Tibial nerve (tissue), 4 donors: ENCODE measurements at regions not wholly inside any gene's neighbourhood (a gene's known extent, or its start where the extent isn't known, plus 50 kb on each side); places are given as distances from the start of the nearest gene placed in this dataset.

ENCODE experiments used
- DNase-seq, 2 donors: peaks; one replicate each; pipeline ENCODE4 v3.0.0-alpha.2; 2019; ENCODE audit warnings: low spot score in 2 of 2
- H3K27ac ChIP-seq, 4 donors: fragments of 200-600 bp; sonication (generic) in 3 of 4; one replicate each; pipeline ENCODE4 v1.5.1; 2017 to 2019; ENCODE audit warnings: mild to moderate bottlenecking in 1 of 4
- H3K27me3 ChIP-seq, 2 donors: fragments of 200-600 bp; sonication (generic) in 1 of 2; one replicate each; pipeline versions ENCODE4 v1.5.1 to v1.6.0; 2017 to 2019
- H3K36me3 ChIP-seq, 3 donors: fragments of 200-600 bp; sonication (generic); one replicate each; pipeline ENCODE4 v1.5.1; 2018 to 2019
- H3K4me1 ChIP-seq, 4 donors: fragments of 200-600 bp; sonication (generic) in 3 of 4; one replicate each; pipeline ENCODE4 v1.5.1; 2017 to 2019
- H3K4me3 ChIP-seq, 4 donors: fragments of 200-600 bp; sonication (generic) in 3 of 4; one replicate each; pipeline ENCODE4 v1.5.1; 2017 to 2019; ENCODE audit warnings: mild to moderate bottlenecking in 1 of 4, moderate library complexity in 1 of 4
- H3K9me3 ChIP-seq, 4 donors: fragments of 200-600 bp; sonication (generic) in 3 of 4; one replicate each; pipeline ENCODE4 v1.5.1; 2017 to 2019
- EP300 ChIP-seq, 2 donors: sonication (generic); formaldehyde crosslinking; IDR thresholded peaks; one replicate each; pipeline ENCODE4 v1.6.1; 2017; ENCODE audit warnings: antibody characterized with exemption in 2 of 2, mild to moderate bottlenecking in 1 of 2
- POLR2A ChIP-seq, 2 donors: fragments of 450-650 bp; IDR thresholded peaks; one replicate each; pipeline ENCODE4 v1.6.1; 2017; ENCODE audit warnings: antibody characterized with exemption in 2 of 2, mild to moderate bottlenecking in 2 of 2, moderate library complexity in 2 of 2
- WGBS, 2 donors: methylation state at CpG; one replicate each; pipeline ENCODE4 v1.1.5; 2018; 5-methylcytosine and 5-hydroxymethylcytosine counted together
- TF ChIP-seq, protein P1 (sequence below), 5 experiments: fragments of 200-600 bp in 3 of 5; fragments of 450-650 bp in 2 of 5; sonication (generic) in 3 of 5; IDR thresholded peaks; one replicate each; pipeline ENCODE4 v1.5.1; 2016 to 2019; ENCODE audit warnings: antibody characterized with exemption in 5 of 5, mild to moderate bottlenecking in 3 of 5, moderate library complexity in 2 of 5

DNA sequence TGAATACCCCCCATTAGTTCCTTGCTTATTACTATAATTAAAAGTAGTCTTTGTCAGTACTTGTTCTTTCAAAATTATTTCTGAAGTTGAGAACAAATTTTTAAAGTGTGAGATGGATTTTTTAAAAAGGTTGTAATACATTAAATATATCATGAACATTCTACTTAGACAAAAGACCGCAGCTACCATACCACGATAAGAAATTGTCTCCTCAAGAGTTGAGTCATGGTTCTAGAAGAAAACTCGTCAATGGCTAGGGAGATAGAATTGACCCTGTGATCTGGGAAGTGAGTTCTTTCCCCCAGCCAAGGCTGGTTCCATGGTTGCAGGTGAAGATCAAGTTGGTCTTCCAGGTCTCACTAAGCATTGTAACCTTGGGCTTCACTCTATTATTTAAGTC lies 67.8 kb upstream of the ACYP2 start:
- WGBS, 2 donors, result 61 to 79% methylated on average over 3 of the region's 3 CpGs
- H3K9me3 ChIP-seq, result peaks cover 0 to 6% (median 0%) of the 10 kb centered on the region in 4 donors
- H3K27me3 ChIP-seq, result no peaks in the 10 kb centered on the region
- peaks cover 0 to 21% (median 0%) of the 10 kb centered on the region in 3 donors for H3K36me3 ChIP-seq
- peaks cover 0 to 18% (median 4%) of the 10 kb centered on the region in 4 donors for H3K4me1 ChIP-seq
- H3K27ac ChIP-seq, result no peak overlapping the region
- no peak overlapping the region for H3K4me3 ChIP-seq
- no peak for DNase-seq
- TF ChIP-seq POLR2A (IDR thresholded peaks at IDR 0.05), result no peak
- TF ChIP-seq, protein P1, sequence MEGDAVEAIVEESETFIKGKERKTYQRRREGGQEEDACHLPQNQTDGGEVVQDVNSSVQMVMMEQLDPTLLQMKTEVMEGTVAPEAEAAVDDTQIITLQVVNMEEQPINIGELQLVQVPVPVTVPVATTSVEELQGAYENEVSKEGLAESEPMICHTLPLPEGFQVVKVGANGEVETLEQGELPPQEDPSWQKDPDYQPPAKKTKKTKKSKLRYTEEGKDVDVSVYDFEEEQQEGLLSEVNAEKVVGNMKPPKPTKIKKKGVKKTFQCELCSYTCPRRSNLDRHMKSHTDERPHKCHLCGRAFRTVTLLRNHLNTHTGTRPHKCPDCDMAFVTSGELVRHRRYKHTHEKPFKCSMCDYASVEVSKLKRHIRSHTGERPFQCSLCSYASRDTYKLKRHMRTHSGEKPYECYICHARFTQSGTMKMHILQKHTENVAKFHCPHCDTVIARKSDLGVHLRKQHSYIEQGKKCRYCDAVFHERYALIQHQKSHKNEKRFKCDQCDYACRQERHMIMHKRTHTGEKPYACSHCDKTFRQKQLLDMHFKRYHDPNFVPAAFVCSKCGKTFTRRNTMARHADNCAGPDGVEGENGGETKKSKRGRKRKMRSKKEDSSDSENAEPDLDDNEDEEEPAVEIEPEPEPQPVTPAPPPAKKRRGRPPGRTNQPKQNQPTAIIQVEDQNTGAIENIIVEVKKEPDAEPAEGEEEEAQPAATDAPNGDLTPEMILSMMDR (IDR thresholded peaks at IDR 0.05), result no peak
- no peak for TF ChIP-seq EP300 (IDR thresholded peaks at IDR 0.05)

DNA sequence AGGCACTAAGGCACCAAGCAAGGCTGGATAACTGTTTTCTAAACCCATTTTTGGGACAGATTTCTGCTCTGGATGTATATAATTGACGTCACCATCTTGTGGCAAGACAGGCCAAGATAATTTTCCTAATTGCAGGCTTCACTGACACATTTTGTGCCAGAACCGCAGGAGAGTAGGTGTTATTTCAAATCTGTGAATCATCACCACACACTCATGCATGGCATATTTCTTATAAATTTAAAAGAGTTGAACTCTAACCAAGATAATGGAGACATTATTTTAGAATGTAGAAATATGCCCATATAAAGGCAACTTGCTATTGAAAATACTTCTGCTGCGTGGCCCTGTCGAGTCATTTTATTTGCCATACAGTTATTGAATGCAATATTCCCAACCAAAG lies 68.3 kb upstream of the ACYP2 start:
- no peak overlapping the region for H3K27ac ChIP-seq
- peaks cover 0 to 18% (median 4%) of the 10 kb centered on the region in 4 donors for H3K4me1 ChIP-seq
- H3K27me3 ChIP-seq, result no peaks in the 10 kb centered on the region
- DNase-seq, result no peak
- no peak overlapping the region for H3K4me3 ChIP-seq
- peaks cover 0 to 16% (median 0%) of the 10 kb centered on the region in 3 donors for H3K36me3 ChIP-seq
- TF ChIP-seq POLR2A (IDR thresholded peaks at IDR 0.05), result no peak
- TF ChIP-seq, protein P1 (IDR thresholded peaks at IDR 0.05), result no peak
- no peak for TF ChIP-seq EP300 (IDR thresholded peaks at IDR 0.05)
- 98% methylated on average over 4 of the region's 4 CpGs for WGBS, 2 donors
- peaks cover 0 to 6% (median 0%) of the 10 kb centered on the region in 4 donors for H3K9me3 ChIP-seq

DNA sequence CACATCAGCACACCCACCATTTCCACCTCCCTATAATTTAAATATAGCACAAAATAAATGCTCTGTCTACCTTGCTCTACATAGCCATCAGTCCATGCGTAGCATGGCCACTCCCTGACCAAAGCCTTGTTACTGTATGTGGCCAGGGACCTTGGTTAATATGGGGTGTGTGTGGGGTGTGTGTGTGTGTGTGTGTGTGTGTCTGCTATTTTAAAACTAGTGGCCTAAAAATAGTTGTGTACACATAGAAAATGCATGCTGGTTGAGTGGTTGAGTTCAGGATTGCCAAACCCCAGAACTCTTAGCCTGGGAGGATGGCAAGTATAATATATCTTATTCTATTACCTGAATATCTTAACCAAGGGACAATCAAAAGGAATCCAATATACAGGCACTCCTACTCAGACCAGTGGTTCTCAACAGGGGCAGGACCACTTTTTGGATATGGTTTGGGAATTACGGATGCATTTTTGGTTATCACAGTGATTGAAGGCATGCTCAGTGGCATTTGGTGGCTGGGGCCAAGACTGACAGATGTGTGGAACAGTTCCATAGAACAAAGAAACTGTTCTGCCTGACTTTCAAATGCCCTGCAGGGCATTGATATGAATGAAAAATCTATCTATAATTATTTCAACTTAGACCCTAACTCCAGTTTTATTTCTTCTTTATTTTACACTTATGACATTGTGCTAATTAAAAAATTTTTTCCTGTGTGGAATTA lies 72.3 kb upstream of the PSME4 start:
- Histone ChIP-seq H3K36me3 (peaks cover 0 to 8% (median 0%) of the 10 kb centered on the region in 3 donors), H3K27ac (peak overlapping the region in 2 of 4 donors; percentile 21 to 62), H3K4me3 (no peak overlapping the region), H3K9me3 (peaks cover 0 to 6% (median 0%) of the 10 kb centered on the region in 4 donors), H3K27me3 (no peaks in the 10 kb centered on the region), H3K4me1 (peaks cover 0 to 18% (median 4%) of the 10 kb centered on the region in 4 donors)
- 71 to 78% methylated on average over 2 of the region's 2 CpGs for WGBS, 2 donors
- no peak for TF ChIP-seq POLR2A (IDR thresholded peaks at IDR 0.05)
- no peak for DNase-seq

DNA sequence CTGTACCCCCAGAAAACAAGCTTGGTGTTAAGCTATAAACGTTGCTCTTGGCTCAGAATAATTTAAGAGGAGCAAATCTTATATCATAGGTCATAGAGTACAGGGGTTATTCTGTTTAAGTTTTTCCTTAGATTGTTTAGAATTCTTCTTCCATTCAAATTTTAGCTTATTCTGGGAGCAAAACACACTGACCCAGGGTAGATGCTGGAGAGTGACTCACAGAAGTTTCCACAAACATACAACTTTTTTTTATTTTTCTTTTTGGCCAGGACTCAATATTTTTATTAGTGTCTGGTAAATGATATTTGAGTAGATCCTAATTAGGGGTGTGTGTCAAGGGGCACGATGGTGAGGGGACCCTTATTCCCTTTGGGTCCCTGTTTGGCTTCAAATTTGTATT lies 71.5 kb upstream of the PSME4 start:
- DNase-seq, result no peak
- 38 to 39% methylated on average over 2 of the region's 2 CpGs for WGBS, 2 donors
- TF ChIP-seq, protein P1 (IDR thresholded peaks at IDR 0.05), result no peak
- TF ChIP-seq POLR2A (IDR thresholded peaks at IDR 0.05), result no peak
- TF ChIP-seq EP300 (IDR thresholded peaks at IDR 0.05), result no peak

DNA sequence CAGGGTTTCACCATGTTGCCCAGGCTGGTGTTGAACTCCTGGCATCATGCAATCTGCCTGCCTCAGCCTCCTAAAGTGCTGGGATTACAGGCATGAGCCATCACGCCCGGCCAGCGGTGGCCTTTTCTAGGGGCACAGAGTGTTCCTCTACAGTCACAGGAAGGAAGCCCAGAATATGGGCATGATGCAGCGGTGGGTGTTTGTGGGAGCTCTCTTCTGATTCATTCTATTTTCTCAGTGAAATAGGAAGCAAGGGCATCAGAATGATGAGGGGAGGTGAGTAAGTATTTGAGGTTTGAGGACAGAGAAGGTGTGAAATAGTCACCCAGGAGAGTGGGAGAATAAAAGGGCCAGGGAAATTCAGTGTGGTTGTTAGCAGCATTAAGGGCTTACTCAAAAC lies 70.3 kb upstream of the PSME4 start:
- peaks cover 0 to 6% (median 0%) of the 10 kb centered on the region in 4 donors for H3K9me3 ChIP-seq
- no peak for DNase-seq
- peaks cover 0 to 18% (median 4%) of the 10 kb centered on the region in 4 donors for H3K4me1 ChIP-seq
- peaks cover 0 to 8% (median 0%) of the 10 kb centered on the region in 3 donors for H3K36me3 ChIP-seq
- H3K27ac ChIP-seq, result no peak overlapping the region
- no peaks in the 10 kb centered on the region for H3K27me3 ChIP-seq
- TF ChIP-seq POLR2A (IDR thresholded peaks at IDR 0.05) (no peak), EP300 (IDR thresholded peaks at IDR 0.05) (no peak)
- TF ChIP-seq, protein P1 (IDR thresholded peaks at IDR 0.05), result no peak
- no peak overlapping the region for H3K4me3 ChIP-seq
- WGBS, 2 donors, result 74 to 83% methylated on average over 4 of the region's 4 CpGs

More for the DNA sequence above, 71.5 kb upstream of the PSME4 start:
- H3K4me1 ChIP-seq, result peaks cover 0 to 18% (median 4%) of the 10 kb centered on the region in 4 donors
- no peak overlapping the region for H3K4me3 ChIP-seq
- peak overlapping the region in 2 of 4 donors; percentile 21 to 62 for H3K27ac ChIP-seq
- H3K36me3 ChIP-seq, result peaks cover 0 to 8% (median 0%) of the 10 kb centered on the region in 3 donors
- H3K27me3 ChIP-seq, result no peaks in the 10 kb centered on the region
- H3K9me3 ChIP-seq, result peaks cover 0 to 6% (median 0%) of the 10 kb centered on the region in 4 donors
